A673 (cell line): ENCODE measurements at regions not wholly inside any gene's neighbourhood (a gene's known extent, or its start where the extent isn't known, plus 50 kb on each side); places are given as distances from the start of the nearest gene placed in this dataset.

ENCODE experiments used
- BruUV-seq: library from RNA; stranded (reverse); fragments of 400-500 nt; replicated peaks from 2 replicates; lab custom pipeline; 2021; lab: Mats Ljungman, UMichigan
- CTCF ChIA-PET: fragments of 300-600 bp; sonication (Branson Sonifier 250); formaldehyde crosslinking; loops from one replicate; lab custom pipeline; 2022; ENCODE audit warnings: antibody characterized with exemption; lab: Charles Lee
- POLR2A ChIA-PET: fragments of 300-600 bp; sonication (Branson Sonifier 250); formaldehyde crosslinking; loops from one replicate; lab custom pipeline; 2022; ENCODE audit warnings: antibody characterized with exemption; ENCODE audit not compliant: low non-redundant PET; lab: Charles Lee
- DNase-seq: peaks from one replicate; pipeline ENCODE4 v3.0.0-alpha.2; 2015; ENCODE audit warnings: low spot score
- H3K27ac ChIP-seq: fragments of 200-600 bp; sonication (generic); 2 replicates; pipeline ENCODE4 v1.5.1; 2016; ENCODE audit warnings: mixed run types, low read depth, mild to moderate bottlenecking, mixed read lengths, antibody characterized with exemption, low read length; ENCODE audit not compliant: poor library complexity, severe bottlenecking
- H3K27me3 ChIP-seq: fragments of 200-600 bp; sonication (generic); replicated peaks from 2 replicates; pipeline ENCODE4 v1.6.1; 2017; ENCODE audit warnings: mixed run types, low read depth, mild to moderate bottlenecking, mixed read lengths, antibody characterized with exemption, low read length; ENCODE audit not compliant: insufficient read depth, poor library complexity
- H3K36me3 ChIP-seq: fragments of 200-600 bp; sonication (generic); 2 replicates; pipeline ENCODE4 v1.6.1; 2016; ENCODE audit warnings: mixed run types, mild to moderate bottlenecking, mixed read lengths, antibody characterized with exemption, low read length; ENCODE audit not compliant: insufficient read depth, poor library complexity, severe bottlenecking
- H3K4me1 ChIP-seq: fragments of 200-600 bp; sonication (generic); 2 replicates; pipeline ENCODE4 v1.6.1; 2017; ENCODE audit warnings: mixed run types, mild to moderate bottlenecking, mixed read lengths, antibody characterized with exemption, low read length; ENCODE audit not compliant: insufficient read depth, poor library complexity, severe bottlenecking
- H3K4me3 ChIP-seq: fragments of 200-600 bp; sonication (generic); 2 replicates; pipeline ENCODE4 v1.5.1; 2016; ENCODE audit warnings: low read depth, mixed run types, mild to moderate bottlenecking, mixed read lengths, low read length; ENCODE audit not compliant: poor library complexity, severe bottlenecking
- H3K9me3 ChIP-seq: fragments of 200-600 bp; sonication (generic); 2 replicates; pipeline ENCODE4 v1.6.1; 2016; ENCODE audit warnings: mixed run types, low read depth, mild to moderate bottlenecking, mixed read lengths, antibody characterized with exemption, low read length; ENCODE audit not compliant: poor library complexity, severe bottlenecking
- EZH2 ChIP-seq: fragments of 200-600 bp; sonication (generic); IDR thresholded peaks from 2 replicates; pipeline ENCODE4 v1.6.1; 2017; ENCODE audit warnings: borderline replicate concordance, low read depth, mild to moderate bottlenecking, mixed read lengths, antibody characterized with exemption, low read length; ENCODE audit not compliant: poor library complexity, severe bottlenecking
- intact Hi-C: fragments of 100-400 bp; cut with micrococcal nuclease; formaldehyde crosslinking; loops from one replicate; pipeline ENCODE4 v1.10.0; 2022; ENCODE audit not compliant: unreplicated experiment
- TF ChIP-seq, protein P1 (sequence below): fragments of 300-800, 200-600 bp; sonication (generic); conservative IDR thresholded peaks from 2 replicates; pipeline ENCODE4 v1.5.1; 2017; ENCODE audit warnings: low read depth, mild to moderate bottlenecking, antibody characterized with exemption, low read length, moderate library complexity, mixed read lengths

DNA sequence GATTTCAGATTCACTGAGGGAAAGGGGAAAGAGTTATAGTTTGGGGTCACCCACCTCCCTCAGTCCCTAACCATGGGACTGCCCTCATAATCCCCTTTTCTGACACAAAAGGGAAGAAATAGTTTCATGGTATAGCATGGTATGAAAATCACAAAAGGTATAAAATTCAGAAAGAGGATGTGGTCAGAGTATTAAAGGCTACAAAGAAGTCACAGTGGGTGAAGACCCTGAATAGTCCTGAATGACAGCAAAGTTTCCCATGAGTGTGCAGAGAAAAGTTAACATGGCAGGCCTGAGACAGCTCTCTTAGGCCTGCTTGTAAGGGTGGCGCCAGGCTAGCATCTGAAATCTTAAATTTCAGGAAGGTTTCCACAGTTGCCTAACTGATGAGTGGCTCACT lies 290.6 kb upstream of the ZNF608 start:
- ChIA-PET POLR2A (no interaction called here), CTCF (no interaction called here)
- Histone ChIP-seq H3K9me3 (no peaks in the 10 kb centered on the region), H3K4me3 (no peak overlapping the region), H3K27me3 (no peaks in the 10 kb centered on the region), H3K27ac (no peak overlapping the region), H3K36me3 (no peaks in the 10 kb centered on the region), H3K4me1 (no peaks in the 10 kb centered on the region)
- intact Hi-C loops = no loop called here
- TF ChIP-seq, protein P1, sequence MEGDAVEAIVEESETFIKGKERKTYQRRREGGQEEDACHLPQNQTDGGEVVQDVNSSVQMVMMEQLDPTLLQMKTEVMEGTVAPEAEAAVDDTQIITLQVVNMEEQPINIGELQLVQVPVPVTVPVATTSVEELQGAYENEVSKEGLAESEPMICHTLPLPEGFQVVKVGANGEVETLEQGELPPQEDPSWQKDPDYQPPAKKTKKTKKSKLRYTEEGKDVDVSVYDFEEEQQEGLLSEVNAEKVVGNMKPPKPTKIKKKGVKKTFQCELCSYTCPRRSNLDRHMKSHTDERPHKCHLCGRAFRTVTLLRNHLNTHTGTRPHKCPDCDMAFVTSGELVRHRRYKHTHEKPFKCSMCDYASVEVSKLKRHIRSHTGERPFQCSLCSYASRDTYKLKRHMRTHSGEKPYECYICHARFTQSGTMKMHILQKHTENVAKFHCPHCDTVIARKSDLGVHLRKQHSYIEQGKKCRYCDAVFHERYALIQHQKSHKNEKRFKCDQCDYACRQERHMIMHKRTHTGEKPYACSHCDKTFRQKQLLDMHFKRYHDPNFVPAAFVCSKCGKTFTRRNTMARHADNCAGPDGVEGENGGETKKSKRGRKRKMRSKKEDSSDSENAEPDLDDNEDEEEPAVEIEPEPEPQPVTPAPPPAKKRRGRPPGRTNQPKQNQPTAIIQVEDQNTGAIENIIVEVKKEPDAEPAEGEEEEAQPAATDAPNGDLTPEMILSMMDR = no peak
- TF ChIP-seq EZH2 = no peak
- no TSS peak for BruUV-seq
- no peak for DNase-seq

DNA sequence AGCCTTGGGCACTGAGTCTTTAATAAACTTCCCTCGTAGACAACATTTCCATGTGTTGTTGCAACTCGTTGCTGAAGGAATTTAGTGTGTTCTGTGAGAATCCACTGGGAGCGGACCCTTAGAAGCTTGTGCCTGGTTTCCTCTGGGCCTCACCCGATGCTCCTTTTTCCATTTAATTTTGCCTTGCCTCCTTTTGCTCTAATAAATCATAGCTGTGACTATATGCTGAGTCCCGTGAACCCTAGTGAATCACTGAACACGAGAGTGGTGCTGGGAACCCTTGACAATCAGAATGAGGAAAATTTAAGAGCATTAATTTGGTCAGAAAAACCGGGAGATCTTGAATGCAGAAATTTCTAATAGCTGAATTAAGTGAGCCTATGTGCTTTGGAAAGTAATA lies 291.1 kb upstream of the ZNF608 start:
- no peaks in the 10 kb centered on the region for H3K36me3 ChIP-seq
- H3K27ac ChIP-seq = no peak overlapping the region
- intact Hi-C loops = no loop called here
- no peak overlapping the region for H3K4me3 ChIP-seq
- no peaks in the 10 kb centered on the region for H3K9me3 ChIP-seq
- H3K4me1 ChIP-seq = no peaks in the 10 kb centered on the region
- ChIA-PET CTCF (no interaction called here), POLR2A (no interaction called here)
- no peak for DNase-seq
- TF ChIP-seq EZH2 = no peak
- TF ChIP-seq, protein P1 = no peak
- no TSS peak for BruUV-seq
- H3K27me3 ChIP-seq = no peaks in the 10 kb centered on the region

DNA sequence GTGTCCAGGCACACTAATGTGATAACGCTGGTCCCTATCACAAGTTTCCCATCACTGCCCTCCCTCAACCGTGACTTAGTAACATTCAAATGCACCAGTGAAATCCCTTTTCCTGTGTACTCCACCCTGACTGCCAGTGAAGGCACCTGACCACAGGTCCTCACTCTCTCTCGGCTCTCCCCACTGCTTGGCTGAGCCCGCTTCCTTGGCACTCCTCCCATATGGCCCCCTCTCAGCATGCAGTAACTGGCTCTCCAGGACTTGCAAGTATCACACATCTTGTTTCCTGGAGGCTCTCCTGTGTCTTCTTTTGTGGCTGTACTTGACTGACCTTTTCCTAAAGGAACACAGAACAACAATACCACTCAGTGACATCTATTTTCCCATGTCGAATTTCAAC lies 292.0 kb upstream of the ZNF608 start:
- Histone ChIP-seq H3K27ac (no peak overlapping the region), H3K27me3 (no peaks in the 10 kb centered on the region), H3K9me3 (no peaks in the 10 kb centered on the region), H3K36me3 (no peaks in the 10 kb centered on the region), H3K4me1 (no peaks in the 10 kb centered on the region), H3K4me3 (no peak overlapping the region)
- DNase-seq = no peak
- TF ChIP-seq EZH2 = no peak
- TF ChIP-seq, protein P1 = no peak
- CTCF ChIA-PET = interaction anchor here (0.6 kb wide), 1 partner anchor 50 kb away, joined by 9 read pairs; no protein-coding TSS in a partner anchor
- POLR2A ChIA-PET = no interaction called here
- BruUV-seq = no TSS peak
- intact Hi-C loops = no loop called here
